ENCODE measurements at regions not wholly inside any gene's neighbourhood (a gene's known extent, or its start where the extent isn't known, plus 50 kb on each side); places are given as distances from the start of the nearest gene placed in this dataset.

GRCh38 chr7:3245077-3245476 is 56.0 kb upstream of the SDK1 start:
- TF ChIP-seq HDAC2 (IDR thresholded peaks at IDR 0.05) (no peak), CTCF (IDR thresholded peaks at IDR 0.05) (no peak), POLR2A (IDR thresholded peaks at IDR 0.05; ENCODE audit: low read length) (no peak), CHD2 (IDR thresholded peaks at IDR 0.05; ENCODE audit: low read length, partially characterized antibody) (no peak)

Data from A549 (cell line).